Fibroblast of skin of abdomen (primary cell): ENCODE measurements at regions not wholly inside any gene's neighbourhood (a gene's known extent, or its start where the extent isn't known, plus 50 kb on each side); places are given as distances from the start of the nearest gene placed in this dataset.

ENCODE experiments used
- DNase-seq: peaks from one replicate; pipeline ENCODE4 v3.0.0-alpha.2; 2013

- no peak for DNase-seq
Observed at GRCh38 chr5:174312641-174313040, 267.1 kb downstream of the NSG2 start.

GRCh38 chr5:174313615-174314014 lies 268.1 kb downstream of the NSG2 start:
- DNase-seq, result no peak

- DNase-seq, result no peak
Observed at GRCh38 chr5:174314261-174314660, 268.8 kb downstream of the NSG2 start.

GRCh38 chr5:174315471-174315870 lies 270.0 kb downstream of the NSG2 start:
- DNase-seq, result no peak

GRCh38 chr5:174315871-174316270 lies 270.4 kb downstream of the NSG2 start:
- DNase-seq, result no peak

GRCh38 chr5:174316326-174316725 lies 270.8 kb downstream of the NSG2 start:
- no peak for DNase-seq

GRCh38 chr5:174317256-174317894 lies 271.9 kb downstream of the NSG2 start:
- DNase-seq, result peak; percentile 58

GRCh38 chr5:174318578-174318977 lies 273.1 kb downstream of the NSG2 start:
- DNase-seq, result no peak

GRCh38 chr5:174319551-174319950 lies 274.0 kb downstream of the NSG2 start:
- no peak for DNase-seq

- DNase-seq, result no peak
Observed at GRCh38 chr5:174320051-174320450, 274.5 kb downstream of the NSG2 start.

- DNase-seq, result no peak
Observed at GRCh38 chr5:174323878-174324281, 278.4 kb downstream of the NSG2 start.

GRCh38 chr5:174324680-174325079 lies 279.2 kb downstream of the NSG2 start:
- no peak for DNase-seq

GRCh38 chr5:174325431-174325830 lies 279.9 kb downstream of the NSG2 start:
- no peak for DNase-seq

GRCh38 chr5:174325961-174326360 lies 280.5 kb downstream of the NSG2 start:
- DNase-seq, result no peak

- no peak for DNase-seq
Observed at GRCh38 chr5:174326372-174326771, 280.9 kb downstream of the NSG2 start.

GRCh38 chr5:174327317-174327864 lies 281.9 kb downstream of the NSG2 start:
- peak; percentile 78 for DNase-seq

- no peak for DNase-seq
Observed at GRCh38 chr5:174327896-174328295, 282.4 kb downstream of the NSG2 start.

GRCh38 chr5:174328631-174329299 lies 283.3 kb downstream of the NSG2 start:
- peak; percentile 60 for DNase-seq

- peak; percentile 58 for DNase-seq
Observed at GRCh38 chr5:174329738-174330137, 284.2 kb downstream of the NSG2 start.

GRCh38 chr5:174335682-174336364 lies 290.3 kb downstream of the NSG2 start:
- peak; percentile 41 for DNase-seq

- no peak for DNase-seq
Observed at GRCh38 chr5:174336479-174336878, 291.0 kb downstream of the NSG2 start.

- no peak for DNase-seq
Observed at GRCh38 chr5:174337276-174338184, 292.0 kb downstream of the NSG2 start.
